OCI-LY7 (cell line): ENCODE measurements at regions not wholly inside any gene's neighbourhood (a gene's known extent, or its start where the extent isn't known, plus 50 kb on each side); places are given as distances from the start of the nearest gene placed in this dataset.

Source experiments
- BruUV-seq: library from RNA; stranded (reverse); fragments of 400-500 nt; replicated peaks from 2 replicates; lab custom pipeline; 2021; lab: Mats Ljungman, UMichigan
- CTCF ChIA-PET: fragments of 300-600 bp; sonication (Branson Sonifier 250); formaldehyde crosslinking; loops from one replicate; lab custom pipeline; 2022; ENCODE audit warnings: antibody characterized with exemption; ENCODE audit not compliant: unreplicated experiment; lab: Charles Lee
- POLR2A ChIA-PET: fragments of 300-600 bp; sonication (Branson Sonifier 250); formaldehyde crosslinking; loops from one replicate; lab custom pipeline; 2022; ENCODE audit warnings: antibody characterized with exemption; lab: Charles Lee
- DNase-seq: peaks from one replicate; pipeline ENCODE4 v3.0.0-alpha.2; 2015; ENCODE audit warnings: low spot score
- H2AFZ ChIP-seq: fragments of 200-600 bp; sonication (generic), shearing (Covaris generic); 2 replicates; pipeline ENCODE4 v1.6.1; 2014; ENCODE audit warnings: mild to moderate bottlenecking, antibody characterized with exemption, low read length, moderate library complexity
- H3K27ac ChIP-seq: fragments of 200-600 bp; sonication (generic); 2 replicates; pipeline ENCODE4 v1.5.1; 2014; ENCODE audit warnings: mixed run types, low read depth, mild to moderate bottlenecking, moderate library complexity, low read length, inconsistent platforms; ENCODE audit not compliant: poor library complexity, severe bottlenecking
- H3K36me3 ChIP-seq: fragments of 200-600 bp; sonication (generic); 2 replicates; pipeline ENCODE4 v1.6.1; 2014; ENCODE audit warnings: mild to moderate bottlenecking, antibody characterized with exemption, low read length, moderate library complexity, mixed read lengths; ENCODE audit not compliant: insufficient read depth
- H3K4me1 ChIP-seq: fragments of 200-600 bp; sonication (generic); 2 replicates; pipeline ENCODE4 v1.5.1; 2014; ENCODE audit warnings: mild to moderate bottlenecking, low read length; ENCODE audit not compliant: insufficient read depth, poor library complexity, severe bottlenecking
- H3K4me2 ChIP-seq: fragments of 200-600 bp; sonication (generic); 2 replicates; pipeline ENCODE4 v1.6.1; 2014; ENCODE audit warnings: mild to moderate bottlenecking, low read length
- H3K4me3 ChIP-seq: fragments of 200-600 bp; sonication (generic); 2 replicates; pipeline ENCODE4 v1.5.1; 2014; ENCODE audit warnings: mild to moderate bottlenecking, low read depth, low read length; ENCODE audit not compliant: poor library complexity, severe bottlenecking
- H3K79me2 ChIP-seq: fragments of 200-600 bp; sonication (generic); 2 replicates; pipeline ENCODE4 v1.6.1; 2016; ENCODE audit warnings: low read depth, mild to moderate bottlenecking, low read length, moderate library complexity, mixed read lengths; ENCODE audit not compliant: insufficient read depth
- H3K9me2 ChIP-seq: fragments of 200-600 bp; sonication (generic); 2 replicates; pipeline ENCODE4 v1.6.1; 2016; ENCODE audit warnings: mild to moderate bottlenecking, low read length, mixed read lengths; ENCODE audit not compliant: insufficient read depth
- H3K9me3 ChIP-seq: fragments of 200-600 bp; sonication (generic); 2 replicates; pipeline ENCODE4 v1.6.1; 2014; ENCODE audit warnings: mild to moderate bottlenecking, mixed run types, low read length, mixed read lengths
- H4K20me1 ChIP-seq: fragments of 200-600 bp; sonication (generic); 2 replicates; pipeline ENCODE4 v1.6.1; 2014; ENCODE audit warnings: mild to moderate bottlenecking, antibody characterized with exemption, low read length, moderate library complexity, mixed read lengths; ENCODE audit not compliant: insufficient read depth
- CTCF ChIP-seq: fragments of 200-600 bp; sonication (generic); conservative IDR thresholded peaks from 2 replicates; pipeline ENCODE4 v1.5.1; 2014; ENCODE audit warnings: mild to moderate bottlenecking, antibody characterized with exemption, low read length, moderate library complexity, mixed read lengths
- EZH2phosphoT487 ChIP-seq: fragments of 200-600 bp; sonication (generic); IDR thresholded peaks from 2 replicates; pipeline ENCODE4 v1.6.1; 2018; ENCODE audit warnings: low read depth, borderline replicate concordance, mild to moderate bottlenecking, mixed run types, antibody characterized with exemption, low read length, moderate library complexity, mixed read lengths
- intact Hi-C: fragments of 100-400 bp; cut with micrococcal nuclease; formaldehyde crosslinking; loops from one replicate; pipeline ENCODE4 v1.10.0; 2022; ENCODE audit not compliant: unreplicated experiment

GRCh38 chr6:169885131-169885530, 133.7 kb downstream of the ERMARD start:
- CTCF ChIA-PET, result no interaction called here
- no peaks in the 10 kb centered on the region for H3K9me2 ChIP-seq
- no peak for TF ChIP-seq EZH2phosphoT487
- TF ChIP-seq CTCF, result no peak
- no peak overlapping the region for H2AFZ ChIP-seq
- H3K36me3 ChIP-seq, result no peaks in the 10 kb centered on the region
- no peaks in the 10 kb centered on the region for H3K9me3 ChIP-seq
- H4K20me1 ChIP-seq, result no peaks in the 10 kb centered on the region
- H3K4me1 ChIP-seq, result no peaks in the 10 kb centered on the region
- no TSS peak for BruUV-seq
- POLR2A ChIA-PET, result no interaction called here
- H3K4me2 ChIP-seq, result no peak overlapping the region
- H3K4me3 ChIP-seq, result no peak overlapping the region
- intact Hi-C loops, result no loop called here
- no peak for DNase-seq
- H3K79me2 ChIP-seq, result no peaks in the 10 kb centered on the region
- H3K27ac ChIP-seq, result no peak overlapping the region

GRCh38 chr6:169884158-169884557, 132.7 kb downstream of the ERMARD start:
- POLR2A ChIA-PET, result no interaction called here
- no peaks in the 10 kb centered on the region for H3K9me2 ChIP-seq
- TF ChIP-seq EZH2phosphoT487 (no peak), CTCF (no peak)
- no peaks in the 10 kb centered on the region for H4K20me1 ChIP-seq
- intact Hi-C loops, result no loop called here
- H3K4me1 ChIP-seq, result no peaks in the 10 kb centered on the region
- H3K27ac ChIP-seq, result no peak overlapping the region
- no peak overlapping the region for H3K4me3 ChIP-seq
- H3K36me3 ChIP-seq, result no peaks in the 10 kb centered on the region
- CTCF ChIA-PET, result no interaction called here
- H3K4me2 ChIP-seq, result no peak overlapping the region
- BruUV-seq, result no TSS peak
- H3K9me3 ChIP-seq, result no peaks in the 10 kb centered on the region
- H3K79me2 ChIP-seq, result no peaks in the 10 kb centered on the region
- DNase-seq, result no peak
- no peak overlapping the region for H2AFZ ChIP-seq

GRCh38 chr6:169883316-169883715, 131.9 kb downstream of the ERMARD start:
- H4K20me1 ChIP-seq, result no peaks in the 10 kb centered on the region
- DNase-seq, result no peak
- TF ChIP-seq EZH2phosphoT487 (no peak), CTCF (no peak)
- no peaks in the 10 kb centered on the region for H3K36me3 ChIP-seq
- H2AFZ ChIP-seq, result no peak overlapping the region
- H3K4me2 ChIP-seq, result no peak overlapping the region
- no peak overlapping the region for H3K27ac ChIP-seq
- no peaks in the 10 kb centered on the region for H3K79me2 ChIP-seq
- no peaks in the 10 kb centered on the region for H3K9me3 ChIP-seq
- CTCF ChIA-PET, result no interaction called here
- POLR2A ChIA-PET, result no interaction called here
- BruUV-seq, result no TSS peak
- no peak overlapping the region for H3K4me3 ChIP-seq
- H3K9me2 ChIP-seq, result no peaks in the 10 kb centered on the region
- intact Hi-C loops, result no loop called here
- no peaks in the 10 kb centered on the region for H3K4me1 ChIP-seq
